ENCODE measurements at regions not wholly inside any gene's neighbourhood (a gene's known extent, or its start where the extent isn't known, plus 50 kb on each side); places are given as distances from the start of the nearest gene placed in this dataset.

DNA sequence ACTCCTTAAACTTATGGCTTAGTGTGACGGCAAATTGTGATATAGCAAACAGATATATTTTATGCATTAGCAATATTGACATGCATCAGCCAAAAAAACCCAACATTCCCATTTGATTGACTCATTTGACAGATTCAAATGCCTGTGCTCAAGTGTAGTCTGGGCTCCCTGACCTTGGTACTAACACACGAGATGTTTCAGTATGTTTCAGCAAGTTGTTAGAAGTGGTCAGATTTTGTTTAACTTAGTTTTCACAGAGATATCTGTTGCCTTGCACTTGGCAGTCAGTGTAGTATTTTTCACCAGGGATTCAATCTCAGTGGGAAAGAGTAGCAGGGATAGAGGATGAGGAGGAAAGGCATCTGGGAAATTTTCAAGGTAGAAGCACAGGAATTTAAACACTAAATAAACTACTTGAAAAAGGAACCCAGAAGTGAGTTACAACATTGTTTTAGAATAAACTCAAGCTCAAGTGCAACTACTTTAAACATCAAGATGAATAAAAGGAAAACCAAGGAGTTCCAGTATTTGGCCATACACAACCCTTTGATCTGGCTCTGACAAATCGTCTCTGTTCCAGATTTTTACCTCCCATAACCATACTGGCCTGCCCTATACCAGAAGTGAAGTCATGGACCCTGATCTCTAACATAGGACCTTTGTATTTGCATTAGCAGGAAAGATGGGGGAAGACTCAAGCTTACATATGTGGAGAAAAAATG lies 56.5 kb upstream of the BLID start:
- TF ChIP-seq GATA2 (IDR thresholded peaks at IDR 0.05; ENCODE audit: low read depth, low read length) (no peak), GATA3 (IDR thresholded peaks at IDR 0.05; ENCODE audit: low read depth, low read length) (no peak)

Data from SH-SY5Y (cell line).